Posterior cingulate gyrus (tissue), 11 donors: ENCODE measurements at regions not wholly inside any gene's neighbourhood (a gene's known extent, or its start where the extent isn't known, plus 50 kb on each side); places are given as distances from the start of the nearest gene placed in this dataset.

ENCODE experiments used
- DNase-seq, 10 donors: peaks; one replicate each; pipeline versions ENCODE4 v3.0.0 to v3.0.0-alpha.2; 2020 to 2021; ENCODE audit warnings: mixed read lengths in 3 of 10
- intact Hi-C: fragments of 100-400 bp; cut with DNase I; formaldehyde crosslinking; loops from one replicate; pipeline ENCODE4 v1.15.1; 2023

DNA sequence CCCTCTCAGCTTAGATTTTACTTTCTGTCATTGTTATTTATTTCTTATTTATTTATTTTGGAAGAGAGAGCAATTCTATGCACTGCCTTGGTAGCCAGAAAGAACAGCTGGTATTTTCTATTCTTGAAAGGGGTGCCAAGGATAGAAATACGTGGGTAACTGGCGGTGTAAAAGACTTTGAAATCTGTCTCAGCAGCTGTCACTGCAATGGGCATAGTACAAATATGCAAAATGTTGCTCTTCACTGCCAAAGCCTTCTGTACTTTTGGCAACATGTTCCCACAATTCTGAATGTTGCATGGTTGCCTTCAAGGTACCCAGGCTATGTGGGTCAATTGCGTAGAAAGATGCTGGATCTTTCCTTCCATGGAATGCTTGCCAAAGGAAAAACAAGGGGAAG lies 230.2 kb upstream of the EDIL3 start:
- intact Hi-C loops = no loop called here
- no peak for DNase-seq

DNA sequence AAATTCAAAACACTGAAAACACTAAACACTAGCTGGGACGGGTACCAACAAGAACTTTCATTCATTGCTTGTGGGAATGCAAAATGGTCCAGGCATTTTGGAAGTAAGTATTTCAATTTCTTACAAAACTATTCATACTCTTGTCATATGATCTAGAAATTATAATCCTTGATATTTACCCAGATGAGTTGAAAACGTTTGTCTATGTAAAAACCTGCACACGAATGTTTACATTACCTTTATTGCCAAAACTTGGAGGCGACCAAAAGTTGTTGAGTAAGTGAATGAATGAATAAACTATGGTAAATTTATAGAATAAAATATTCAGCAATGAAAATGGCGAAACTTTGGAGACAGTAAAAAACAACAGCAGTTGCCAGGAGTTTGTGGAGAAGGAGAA lies 222.1 kb upstream of the EDIL3 start:
- intact Hi-C loops = no loop called here
- DNase-seq = no peak

DNA sequence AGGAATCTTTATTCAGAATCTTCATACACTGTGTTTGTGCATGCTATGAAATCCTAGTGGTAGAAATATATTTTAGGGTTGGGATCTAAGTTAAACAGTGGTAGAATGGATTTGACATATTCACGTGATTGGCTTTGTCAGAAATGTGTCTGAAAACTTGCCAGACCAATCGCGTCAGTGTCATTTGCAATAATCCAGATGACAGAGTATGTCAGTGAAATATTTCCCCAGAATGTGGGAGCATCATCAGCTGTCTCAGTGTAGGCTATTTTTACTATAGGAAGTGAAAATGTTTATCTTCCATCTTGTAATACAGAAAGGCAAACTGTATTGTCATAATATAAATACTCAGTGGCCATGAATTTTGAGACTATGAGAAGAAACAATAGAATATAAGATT lies 220.6 kb upstream of the EDIL3 start:
- no peak for DNase-seq
- intact Hi-C loops = no loop called here

DNA sequence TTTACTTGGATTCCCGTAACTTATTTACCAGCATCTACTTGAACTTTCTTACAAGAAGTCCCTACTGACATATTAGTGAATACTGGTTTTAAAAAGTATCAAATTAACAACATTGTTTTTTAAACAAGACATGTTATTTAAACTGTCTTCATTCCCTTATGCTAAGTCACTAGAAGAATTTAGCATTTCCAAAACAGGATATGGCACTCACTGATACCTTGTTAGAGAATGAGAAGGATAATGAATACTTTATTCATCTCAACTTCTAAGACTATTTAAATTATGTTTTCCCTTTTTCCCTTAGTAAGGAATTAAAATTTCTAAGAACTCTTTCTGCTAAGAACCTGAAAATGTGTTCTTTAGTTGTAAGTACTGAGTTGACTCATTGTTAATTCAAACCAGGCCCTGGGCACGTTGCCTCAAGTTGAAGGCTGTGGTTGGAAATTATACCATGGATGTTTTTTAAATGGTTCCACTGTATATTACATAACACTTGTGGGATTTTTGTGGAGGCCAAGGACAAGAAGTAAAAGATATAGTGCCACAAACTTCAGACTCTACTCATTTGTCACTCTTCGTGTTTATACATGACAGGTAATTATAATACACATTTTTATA lies 219.0 kb upstream of the EDIL3 start:
- intact Hi-C loops = no loop called here
- DNase-seq = peak in 5 of 10 donors; percentile 11 to 80 (median 34)

DNA sequence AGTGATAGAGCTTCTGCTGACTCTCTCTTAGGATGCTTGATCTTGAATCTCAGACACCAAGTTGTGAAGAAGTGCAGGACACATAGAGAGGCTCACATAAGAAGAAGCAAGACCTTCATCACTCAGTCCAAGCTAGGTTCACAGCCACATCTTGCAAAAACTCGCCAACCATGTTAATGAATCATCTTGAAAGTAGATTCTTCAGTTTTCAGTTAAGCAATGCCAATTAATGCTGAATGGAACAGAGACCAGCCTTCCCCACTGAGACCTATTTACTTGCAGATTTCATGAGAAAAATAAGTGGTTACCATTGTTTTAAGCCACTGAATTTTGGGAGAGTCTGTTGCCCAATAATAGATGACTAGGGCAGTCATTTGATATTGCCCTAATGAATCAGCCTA lies 217.7 kb upstream of the EDIL3 start:
- no peak for DNase-seq
- intact Hi-C loops = no loop called here

DNA sequence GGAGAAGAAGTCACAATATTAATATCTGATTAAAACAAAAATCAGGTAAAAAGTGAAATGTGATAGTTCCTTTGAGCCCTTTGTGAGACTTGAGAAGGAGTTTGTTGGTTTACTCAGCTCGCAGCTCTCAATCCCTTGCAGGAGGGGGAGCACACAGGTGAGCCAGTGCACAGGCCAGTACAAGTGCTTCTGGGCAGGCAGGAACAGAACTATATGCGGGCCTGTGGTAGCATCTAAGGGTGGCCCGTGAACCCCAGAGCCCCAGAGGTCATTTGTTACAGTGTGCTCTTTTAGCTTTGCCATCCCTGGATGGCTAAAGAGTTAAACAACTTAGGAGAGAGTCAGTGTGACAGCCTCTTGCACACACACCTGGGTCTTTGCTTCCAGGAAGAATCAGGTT lies 215.3 kb upstream of the EDIL3 start:
- no peak for DNase-seq
- intact Hi-C loops = no loop called here

DNA sequence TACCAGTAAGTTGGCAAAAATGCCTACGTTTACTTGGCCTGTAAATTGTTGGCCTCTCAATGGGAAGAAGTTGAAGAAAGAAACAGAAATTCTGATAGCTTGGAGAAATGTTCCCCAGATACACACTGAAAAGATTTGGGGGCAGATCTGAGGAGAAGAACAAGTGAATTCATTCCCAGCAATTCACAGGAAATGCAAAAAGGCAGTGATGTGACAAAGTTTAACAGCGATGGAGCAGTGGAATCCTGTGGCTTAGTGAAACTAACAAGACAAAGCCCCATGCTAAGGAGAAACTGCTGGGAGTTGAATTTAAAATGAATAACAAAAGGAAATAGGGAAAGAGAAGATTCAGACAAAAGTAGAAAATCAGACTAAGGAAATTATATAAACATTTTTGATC lies 213.2 kb upstream of the EDIL3 start:
- intact Hi-C loops = no loop called here
- DNase-seq = no peak

DNA sequence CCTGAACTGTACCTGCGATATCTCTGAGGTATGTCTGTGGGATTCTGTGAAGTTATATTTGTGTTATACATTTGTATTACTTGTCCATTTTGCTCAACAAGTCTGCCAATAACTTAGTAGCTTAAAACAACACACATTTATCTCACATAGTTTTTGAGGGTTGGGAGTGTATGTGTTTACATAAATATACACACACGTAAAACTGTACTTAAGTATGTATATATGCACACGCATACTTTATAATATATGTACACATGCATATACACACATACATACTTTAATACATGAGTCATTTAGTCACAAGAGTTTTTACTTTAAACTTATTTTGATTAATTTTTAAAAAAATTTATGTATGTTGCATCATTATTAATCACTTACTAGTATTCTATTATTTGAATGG lies 205.9 kb upstream of the EDIL3 start:
- no peak for DNase-seq
- intact Hi-C loops = no loop called here

DNA sequence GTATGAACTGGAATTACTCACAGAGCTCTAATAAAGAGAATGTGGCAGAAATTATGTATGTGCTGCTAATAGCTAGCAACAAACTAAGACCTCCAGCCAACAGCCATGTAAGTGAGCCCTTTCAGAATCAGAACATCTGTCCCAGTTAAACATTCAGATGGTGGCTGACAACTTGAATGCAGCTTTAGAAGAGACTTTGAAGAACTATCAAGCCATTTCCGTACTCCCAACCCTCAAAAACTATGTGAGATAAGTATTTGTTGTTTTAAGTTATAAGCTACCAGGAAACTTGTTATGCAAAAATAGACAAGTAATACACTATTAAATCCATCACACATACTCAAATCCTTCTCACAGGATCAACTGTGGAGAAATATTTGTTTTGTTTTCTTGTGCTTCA lies 205.2 kb upstream of the EDIL3 start:
- no peak for DNase-seq
- intact Hi-C loops = no loop called here

DNA sequence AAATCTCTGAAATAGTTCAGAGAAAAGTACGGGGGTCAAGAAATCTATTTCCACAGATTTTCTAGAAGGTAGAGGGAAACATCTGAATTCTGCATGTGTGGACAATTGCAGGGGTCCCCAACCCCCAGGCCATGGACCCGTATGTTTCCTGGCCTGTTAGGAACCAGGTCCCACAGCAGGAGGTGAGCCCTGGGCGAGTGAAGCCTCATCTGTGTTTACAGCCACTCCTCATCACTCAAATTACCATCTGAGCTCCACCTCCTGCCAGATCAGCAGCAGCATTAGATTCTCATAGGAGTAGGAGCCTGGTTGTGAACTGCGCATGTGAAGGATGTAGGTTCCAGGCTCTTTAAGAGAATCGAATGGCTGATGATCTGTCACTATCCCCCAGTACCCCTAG lies 200.5 kb upstream of the EDIL3 start:
- intact Hi-C loops = no loop called here
- DNase-seq = no peak

DNA sequence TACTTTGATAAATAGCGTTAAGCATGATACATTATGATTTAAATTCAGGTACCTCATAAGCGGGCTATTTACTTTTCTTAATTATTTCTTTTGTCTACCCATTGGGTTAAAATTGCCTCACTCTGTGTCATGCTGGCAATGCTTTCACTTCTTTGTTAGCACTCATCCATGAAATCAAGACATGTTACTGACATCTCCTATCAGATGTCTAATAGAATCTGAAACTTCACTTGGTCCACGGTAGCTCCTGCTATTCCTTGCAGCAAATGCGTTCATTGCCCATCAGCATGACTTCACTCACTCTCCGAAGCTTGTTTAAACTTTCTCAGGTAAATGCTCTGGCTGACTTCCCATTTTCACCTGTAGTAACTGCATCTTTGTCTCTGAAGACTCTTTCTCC lies 193.5 kb upstream of the EDIL3 start:
- no peak for DNase-seq
- intact Hi-C loops = no loop called here

DNA sequence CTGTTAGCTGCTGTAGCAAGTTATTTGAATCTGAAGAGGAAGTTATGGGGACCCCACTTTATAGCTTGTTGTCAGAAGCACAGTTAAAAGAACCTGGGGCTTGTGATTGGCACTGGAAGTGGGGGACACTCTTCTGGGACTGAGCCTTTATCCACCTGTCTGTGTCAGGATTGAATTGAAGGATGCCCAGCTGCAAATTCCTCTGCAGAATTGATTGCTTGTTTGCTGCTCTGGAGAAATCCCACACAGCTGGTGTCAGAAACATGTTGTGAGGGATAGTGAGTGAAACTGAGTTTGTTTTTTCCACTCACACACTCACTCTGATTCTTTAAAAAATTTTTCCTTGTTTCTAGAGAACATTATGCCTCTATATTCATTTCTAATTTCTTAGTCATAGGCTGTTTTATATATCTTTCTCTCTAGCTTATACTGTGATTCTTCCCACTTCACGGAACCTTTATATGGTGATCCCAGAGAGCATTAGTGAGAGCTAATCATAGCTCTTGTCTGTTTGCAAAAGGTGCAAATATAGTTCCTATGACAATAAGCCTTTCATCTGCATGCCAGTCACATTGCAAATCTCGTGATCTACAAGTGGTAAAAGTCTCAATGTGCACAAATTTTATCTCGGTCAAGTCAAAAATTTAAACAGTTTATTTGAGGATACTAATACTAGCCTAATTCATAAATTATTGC lies 188.5 kb upstream of the EDIL3 start:
- no peak for DNase-seq
- intact Hi-C loops = loop anchor here (5.0 kb wide), 1 partner anchor 186 kb away; no protein-coding TSS in a partner anchor

DNA sequence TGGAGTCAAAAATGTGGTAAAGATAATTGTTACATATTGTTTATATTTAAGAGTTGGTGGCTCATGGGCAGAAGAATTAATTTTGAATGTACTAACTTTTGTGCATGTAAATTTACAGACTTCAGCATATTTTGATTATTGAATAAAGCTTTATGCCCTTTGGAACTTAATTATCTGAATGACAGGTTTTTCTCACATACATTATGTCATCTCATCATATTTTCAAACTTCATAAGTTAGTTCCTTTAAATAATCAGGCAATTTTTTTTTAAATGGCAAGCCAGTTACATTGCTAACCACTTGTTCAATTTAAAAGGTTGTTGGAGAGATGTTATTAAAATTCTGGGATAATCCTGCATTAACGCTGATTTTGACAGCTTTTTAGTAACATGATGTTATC lies 184.6 kb upstream of the EDIL3 start:
- no peak for DNase-seq
- intact Hi-C loops = no loop called here

DNA sequence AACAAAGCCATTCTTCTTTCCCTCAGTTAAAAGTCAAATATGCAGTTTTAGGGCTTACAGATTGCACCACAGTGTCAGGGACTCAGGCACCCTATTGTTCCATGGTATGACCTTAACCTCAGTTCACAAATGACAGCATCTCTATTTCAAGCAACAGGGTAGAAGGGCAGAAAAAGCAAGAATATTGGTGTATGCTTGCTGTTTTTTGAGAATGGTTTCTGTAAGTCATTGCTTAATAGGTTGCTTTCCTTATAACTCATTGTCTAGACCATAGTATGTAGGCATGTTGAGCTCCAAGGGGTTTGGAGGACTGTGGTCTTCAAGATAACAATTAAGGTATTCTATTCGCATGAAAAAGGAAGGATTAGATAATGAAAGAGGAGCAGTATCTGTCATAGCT lies 183.5 kb upstream of the EDIL3 start:
- intact Hi-C loops = no loop called here
- no peak for DNase-seq

DNA sequence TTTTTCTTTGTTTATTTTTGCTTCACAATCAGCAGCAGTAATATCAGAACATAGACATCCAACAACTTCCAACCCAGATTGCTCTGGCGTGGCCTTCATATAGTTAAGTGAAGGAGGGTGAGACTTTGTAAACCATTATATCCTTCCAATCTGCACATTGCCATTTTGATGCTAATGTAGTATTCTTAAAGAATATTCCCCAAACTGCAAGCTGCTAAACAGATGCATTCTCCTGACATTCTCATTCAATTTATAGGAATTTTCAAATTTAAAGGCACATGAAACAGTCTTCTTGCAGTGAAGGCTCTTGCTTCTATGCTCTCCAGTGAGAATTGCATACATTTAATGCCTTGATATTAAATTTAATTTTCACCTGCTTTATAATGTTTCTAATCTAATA lies 181.2 kb upstream of the EDIL3 start:
- no peak for DNase-seq
- intact Hi-C loops = no loop called here

DNA sequence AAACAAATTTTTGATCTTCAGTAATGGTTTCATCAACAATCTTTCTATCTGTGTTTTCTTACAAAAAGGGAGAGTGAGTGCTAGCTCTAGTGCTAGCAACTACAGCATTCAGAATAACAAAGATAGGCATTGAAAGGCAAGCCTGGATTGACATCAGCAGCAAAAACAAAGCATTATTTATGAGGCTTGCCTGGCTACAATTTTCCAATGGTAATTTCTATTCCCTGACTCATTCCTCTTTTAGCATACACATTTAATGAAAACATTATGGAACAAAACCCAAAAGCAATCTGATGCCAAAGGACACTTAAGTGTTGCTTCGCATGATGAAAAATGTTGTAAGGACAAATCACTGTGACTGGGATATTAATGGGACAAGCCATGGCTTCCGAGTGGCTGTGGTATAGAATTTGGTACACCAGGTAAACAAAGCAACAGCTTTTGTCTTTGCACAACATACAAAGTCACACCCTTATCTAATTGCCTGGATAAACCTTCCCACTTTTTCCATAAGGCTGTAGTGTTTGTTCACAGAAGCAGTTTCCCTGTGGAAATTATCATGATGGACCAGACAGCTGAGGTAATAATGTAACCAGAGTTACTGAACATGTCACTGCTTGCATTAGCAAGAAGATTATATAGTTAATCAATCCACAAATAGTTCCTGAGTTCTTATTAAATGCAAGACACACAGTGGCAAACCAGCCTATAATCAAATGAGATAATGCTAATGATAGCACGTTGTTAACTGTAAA lies 179.8 kb upstream of the EDIL3 start:
- intact Hi-C loops = no loop called here

DNA sequence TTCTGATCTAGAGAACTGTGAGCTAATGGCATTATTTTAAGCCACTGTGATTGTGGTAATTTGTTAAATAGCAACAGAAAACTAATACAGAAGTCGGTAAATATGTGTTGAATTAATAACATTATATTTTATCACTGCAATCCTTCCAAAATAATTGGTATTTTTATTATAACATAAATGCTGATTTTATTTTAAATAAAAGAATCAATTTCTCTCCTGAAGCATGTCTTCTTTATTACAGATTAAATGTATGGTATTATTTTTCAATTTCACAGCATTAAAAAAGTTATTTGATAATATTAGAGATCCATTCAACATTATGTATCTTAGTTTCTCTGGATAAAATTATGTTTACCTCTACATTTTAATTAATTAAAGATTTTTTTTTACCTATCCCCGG lies 165.5 kb upstream of the EDIL3 start:
- no peak for DNase-seq
- intact Hi-C loops = no loop called here

More for the DNA sequence above, 179.8 kb upstream of the EDIL3 start:
- DNase-seq = no peak

DNA sequence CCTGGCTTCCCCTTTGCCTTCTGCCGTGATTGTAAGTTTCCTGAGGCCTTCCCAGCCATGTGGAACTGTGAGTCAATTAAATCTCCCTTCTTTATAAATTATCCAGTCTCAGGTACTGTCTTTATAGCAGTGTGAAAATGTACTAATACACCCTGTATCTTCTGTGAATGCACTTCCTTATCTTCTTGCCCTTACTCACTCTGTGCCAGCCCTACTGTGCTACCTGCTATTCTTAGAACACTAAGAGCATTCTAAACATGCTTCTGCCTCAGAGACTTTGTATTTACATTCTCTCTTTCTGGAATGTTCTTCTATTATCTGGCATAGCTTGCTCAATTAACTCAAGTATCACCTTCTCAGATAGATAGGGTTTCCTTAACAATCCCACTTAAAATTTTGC lies 164.4 kb upstream of the EDIL3 start:
- intact Hi-C loops = no loop called here
- DNase-seq = no peak

DNA sequence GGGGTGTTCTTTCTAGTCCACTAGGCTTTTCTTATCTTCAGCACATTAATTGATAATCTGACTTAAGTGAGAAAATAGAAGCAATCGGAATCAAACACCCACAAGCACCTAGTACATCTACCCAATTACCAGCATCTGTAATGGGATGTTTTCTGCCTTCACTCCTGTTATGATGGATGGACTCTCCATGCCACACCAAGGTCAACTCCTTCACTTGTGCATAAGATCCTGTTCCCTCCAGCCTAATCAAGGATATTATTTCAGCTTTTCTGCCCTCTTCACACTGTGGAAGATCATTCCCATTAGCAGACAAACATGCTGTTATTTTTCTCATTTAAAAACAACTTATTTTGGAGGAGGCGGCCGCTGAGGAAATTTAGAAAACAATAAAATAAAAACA lies 162.0 kb upstream of the EDIL3 start:
- intact Hi-C loops = no loop called here
- no peak for DNase-seq

DNA sequence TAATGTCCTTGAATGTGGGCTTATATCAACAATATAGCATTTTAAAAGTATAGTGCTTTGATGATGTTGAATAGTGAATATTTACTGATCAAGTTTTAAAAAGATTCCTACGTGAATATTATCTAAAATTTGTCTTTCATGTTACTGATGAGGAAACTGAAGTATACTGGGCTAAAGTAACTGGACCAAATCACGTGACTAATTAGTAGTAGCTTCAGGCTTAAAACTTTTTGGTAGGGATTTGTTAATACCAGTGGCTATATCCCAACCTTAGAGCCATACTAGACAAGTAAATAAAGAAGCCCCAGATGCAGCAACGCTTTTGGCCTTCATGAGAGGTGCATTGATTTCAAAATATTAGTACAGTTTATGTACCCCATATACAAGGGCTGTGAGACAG lies 152.1 kb upstream of the EDIL3 start:
- intact Hi-C loops = no loop called here

DNA sequence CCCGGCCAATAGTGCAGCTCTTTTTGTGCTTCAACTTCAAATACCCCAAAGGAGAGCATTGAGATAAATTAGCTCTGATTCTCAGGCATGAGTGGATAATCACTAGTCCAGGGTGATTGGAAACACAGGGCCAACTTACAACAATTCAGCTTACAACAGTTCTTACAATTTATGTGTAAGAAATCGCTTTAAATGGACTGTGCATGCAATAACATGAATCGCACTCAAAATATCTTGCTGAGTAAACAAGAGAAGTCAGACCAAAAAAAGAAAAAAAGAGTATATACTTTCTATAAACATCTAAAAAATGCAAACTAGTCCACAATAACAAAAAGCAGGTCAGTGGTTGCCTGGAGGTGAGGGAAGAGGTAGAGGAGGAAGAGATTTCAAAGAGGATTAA lies 150.6 kb upstream of the EDIL3 start:
- no peak for DNase-seq
- intact Hi-C loops = no loop called here

More for the DNA sequence above, 152.1 kb upstream of the EDIL3 start:
- no peak for DNase-seq

DNA sequence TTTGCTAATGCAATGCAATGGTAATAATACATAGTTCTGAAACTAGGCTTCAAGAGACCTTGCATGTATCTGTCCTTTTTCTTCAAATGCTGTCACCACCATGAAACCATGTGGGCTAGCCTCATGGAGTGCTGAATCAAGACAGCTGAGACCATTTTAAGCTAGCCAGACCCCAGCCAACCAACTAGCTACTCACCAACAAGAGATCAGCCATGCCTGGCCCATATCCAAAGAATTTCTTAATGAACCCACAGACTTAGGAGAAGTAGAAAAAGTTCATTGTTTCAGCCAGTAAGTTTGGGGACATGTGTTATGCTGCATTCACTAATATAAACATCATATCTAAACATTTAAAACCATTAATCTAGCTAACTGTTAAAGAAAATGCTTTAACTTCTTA lies 139.8 kb upstream of the EDIL3 start:
- intact Hi-C loops = no loop called here
- no peak for DNase-seq
